GM19240 (cell line): ENCODE measurements at regions not wholly inside any gene's neighbourhood (a gene's known extent, or its start where the extent isn't known, plus 50 kb on each side); places are given as distances from the start of the nearest gene placed in this dataset.

ENCODE experiments used
- DNase-seq: peaks from one replicate; pipeline ENCODE4 v3.0.0; 2011; ENCODE audit warnings: low spot score; ENCODE audit not compliant: insufficient read length

- DNase-seq, result no peak
Measured at GRCh38 chr12:92556141-92556540, 146.6 kb upstream of the PLEKHG7 start.

GRCh38 chr12:92554158-92555073, 148.4 kb upstream of the PLEKHG7 start:
- DNase-seq, result no peak

DNA sequence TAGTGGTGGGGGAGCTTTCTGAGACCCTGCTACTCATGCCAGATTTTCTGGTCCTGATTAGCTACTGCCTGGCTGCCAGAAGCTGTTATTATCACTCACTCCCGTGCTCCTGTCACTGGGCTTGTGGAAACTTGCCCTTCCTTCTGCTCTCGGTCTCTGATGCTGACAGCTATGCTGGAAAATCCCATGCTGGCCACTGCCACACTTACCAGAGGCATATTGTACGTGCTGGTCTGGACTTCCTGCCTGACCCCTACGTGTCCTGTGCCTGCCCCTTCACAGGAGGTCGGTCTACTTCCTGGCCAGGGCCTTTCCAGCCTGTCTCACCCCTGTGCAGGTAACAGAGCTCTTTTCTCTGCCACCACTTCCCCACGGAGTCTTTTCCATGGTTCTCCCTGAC, 149.4 kb upstream of the PLEKHG7 start:
- no peak for DNase-seq

DNA sequence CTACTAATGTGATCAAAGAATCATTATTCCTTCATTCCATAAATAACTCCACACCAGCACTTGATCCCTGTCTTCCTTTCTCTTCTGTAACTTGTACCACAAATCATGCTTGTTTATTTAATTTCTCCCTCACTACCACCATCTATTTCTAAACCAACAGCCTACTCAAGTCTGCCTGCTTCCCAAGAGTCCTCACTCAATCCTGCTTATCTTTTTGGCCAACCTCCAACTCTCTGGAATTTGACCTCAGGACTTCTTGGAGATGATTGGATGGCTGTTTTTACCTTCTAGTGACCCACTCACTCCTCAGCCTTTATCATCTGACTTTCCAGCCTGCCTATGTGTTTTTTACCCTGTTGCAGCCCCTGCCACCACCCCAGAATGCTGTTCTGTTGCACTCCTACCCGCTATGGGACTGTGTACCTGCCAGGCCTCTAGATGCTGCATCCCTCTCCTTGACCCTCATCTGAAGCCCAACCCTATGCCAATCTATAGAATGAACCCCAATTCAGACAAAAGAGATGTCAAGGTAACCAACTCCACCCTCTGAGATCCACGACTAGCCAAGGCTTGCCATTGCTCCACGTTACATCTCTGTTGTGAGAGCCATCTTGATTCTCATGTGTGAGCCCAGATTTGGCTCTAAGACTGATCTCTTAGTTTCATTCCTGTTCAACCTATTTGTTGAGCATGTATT, 150.2 kb upstream of the PLEKHG7 start:
- no peak for DNase-seq

- DNase-seq, result no peak
Measured at GRCh38 chr12:92551853-92552397, 150.9 kb upstream of the PLEKHG7 start.

DNA sequence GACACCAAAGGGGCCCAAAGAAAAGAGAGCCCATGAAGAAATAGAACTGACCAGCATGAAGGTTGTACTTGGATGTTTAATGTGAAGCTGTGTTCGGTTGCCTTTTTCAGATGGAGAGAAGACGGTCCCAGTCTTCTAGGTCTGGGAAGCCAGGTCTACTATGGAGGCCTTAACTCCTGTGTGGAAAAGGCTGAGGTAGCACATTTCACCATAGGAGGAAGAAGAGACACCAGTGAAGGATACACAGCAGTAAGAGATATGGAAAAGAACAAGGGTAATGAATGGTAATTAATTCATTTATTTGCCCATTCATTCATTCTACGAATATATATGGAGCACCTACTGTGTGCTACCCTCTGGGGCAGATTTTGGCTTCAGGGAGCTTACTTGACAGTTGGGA, 151.6 kb upstream of the PLEKHG7 start:
- no peak for DNase-seq

GRCh38 chr12:92550661-92551060, 152.1 kb upstream of the PLEKHG7 start:
- no peak for DNase-seq

GRCh38 chr12:92550254-92550653, 152.5 kb upstream of the PLEKHG7 start:
- DNase-seq, result no peak

DNA sequence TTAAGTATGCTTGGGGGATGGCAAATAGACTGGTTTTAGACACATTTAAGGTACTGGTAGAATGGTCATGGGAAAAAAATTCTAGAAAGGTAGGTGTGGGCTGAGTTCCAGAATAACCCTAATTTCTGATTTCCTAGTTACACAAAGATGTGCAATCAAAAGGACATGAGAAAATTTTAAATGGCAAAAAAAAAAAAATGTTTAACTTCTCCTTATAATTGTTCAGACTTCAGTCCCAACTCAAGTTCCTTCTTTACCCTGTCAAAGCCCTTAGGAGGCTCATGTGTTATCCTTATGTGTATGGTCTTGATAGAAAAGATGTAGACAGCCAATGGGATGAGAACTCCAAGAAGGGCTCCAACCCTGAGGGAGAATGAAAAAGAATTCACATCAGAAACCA, 153.3 kb upstream of the PLEKHG7 start:
- DNase-seq, result no peak

GRCh38 chr12:92547906-92548305, 154.9 kb upstream of the PLEKHG7 start:
- no peak for DNase-seq

DNA sequence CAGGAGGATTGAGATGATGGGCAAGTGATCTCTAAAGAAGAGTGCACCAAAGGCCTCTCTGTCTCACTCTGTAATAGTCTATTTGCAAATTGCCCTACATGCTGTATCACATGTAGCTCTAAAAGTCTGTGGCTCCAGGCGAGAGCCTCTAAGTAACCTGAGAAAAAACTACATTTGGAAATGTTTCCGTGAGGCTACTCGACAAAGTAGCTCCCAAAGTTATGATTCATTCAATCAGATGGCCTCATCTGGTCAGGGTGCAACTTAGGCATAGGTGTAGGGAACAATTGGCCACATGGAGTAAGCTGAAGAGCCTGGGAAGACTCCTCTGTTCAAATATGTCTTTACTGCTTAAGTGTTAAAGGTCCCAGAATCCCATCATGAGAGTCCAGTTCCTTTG, 155.4 kb upstream of the PLEKHG7 start:
- no peak for DNase-seq

DNA sequence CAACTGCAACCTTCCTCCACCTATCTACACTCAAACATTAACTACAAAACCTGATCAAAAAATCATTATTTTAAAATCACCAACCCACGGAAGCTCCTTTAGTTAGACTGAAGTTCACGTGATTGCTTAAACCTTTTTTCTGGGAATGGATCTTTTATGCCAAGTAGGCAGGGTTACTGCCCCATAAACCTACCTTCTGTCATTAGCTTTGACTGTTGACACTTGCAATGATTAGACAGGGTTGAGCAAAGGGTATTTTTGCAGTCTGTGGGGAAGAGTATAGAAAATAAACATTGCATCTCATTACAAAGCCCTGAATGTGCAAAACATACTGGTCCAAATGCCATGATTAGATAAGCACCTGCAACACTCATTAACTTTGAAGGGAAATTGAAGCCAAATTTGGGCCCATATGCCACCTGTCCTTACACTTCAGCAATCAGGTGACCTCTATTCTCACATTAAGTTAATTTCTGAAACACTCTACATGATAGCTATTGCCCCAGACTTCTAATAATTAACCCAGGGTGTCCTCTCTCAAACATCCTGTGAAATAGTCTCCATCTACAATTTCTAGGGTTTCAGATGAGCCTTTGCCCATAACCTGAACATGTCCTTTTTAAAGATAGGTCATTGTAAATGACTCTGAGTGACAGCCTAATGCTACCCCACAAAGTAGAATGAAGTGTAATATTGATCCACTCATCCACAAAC, 156.0 kb upstream of the PLEKHG7 start:
- no peak for DNase-seq

DNA sequence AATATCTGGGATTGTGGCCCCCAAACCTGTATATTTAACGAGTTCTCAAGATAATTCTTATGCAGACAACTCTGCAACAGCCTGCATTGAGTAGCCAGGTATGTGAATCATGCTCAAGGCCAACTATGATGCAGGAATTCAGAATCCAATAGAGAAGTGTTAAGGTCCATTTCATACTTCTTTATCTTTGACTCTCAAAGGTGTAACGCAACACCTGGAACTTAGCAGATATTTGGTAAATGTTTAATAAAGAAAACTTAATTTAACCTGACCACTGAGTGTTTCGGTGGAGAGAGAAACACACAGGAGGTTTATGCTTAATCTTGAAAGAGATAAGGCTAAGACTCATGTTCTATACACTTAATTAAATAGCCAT, 156.5 kb upstream of the PLEKHG7 start:
- DNase-seq, result no peak

- DNase-seq, result no peak
Measured at GRCh38 chr12:92544322-92544721, 158.5 kb upstream of the PLEKHG7 start.

DNA sequence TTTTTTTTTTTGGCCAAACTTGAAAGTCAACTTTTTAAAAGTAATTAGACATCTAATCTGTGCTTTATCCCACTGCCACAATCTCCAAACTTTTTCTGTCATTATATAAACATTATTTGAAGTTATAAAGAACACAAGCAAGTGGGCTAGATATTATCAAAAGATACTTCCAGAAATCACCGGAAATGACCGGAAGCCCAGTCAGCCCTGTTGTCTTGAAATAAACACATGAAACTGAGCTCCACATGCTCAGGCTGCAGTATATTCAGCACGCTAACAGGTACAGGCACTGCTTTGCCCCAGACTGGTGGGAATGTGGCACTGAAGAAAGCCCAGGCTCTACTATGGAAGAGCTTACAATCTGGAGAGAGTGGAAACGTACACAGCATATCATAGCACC, 158.9 kb upstream of the PLEKHG7 start:
- DNase-seq, result no peak

- no peak for DNase-seq
Measured at GRCh38 chr12:92543359-92543758, 159.4 kb upstream of the PLEKHG7 start.

GRCh38 chr12:92541731-92542130, 161.1 kb upstream of the PLEKHG7 start:
- DNase-seq, result no peak

- DNase-seq, result no peak
Measured at GRCh38 chr12:92540782-92541423, 161.9 kb upstream of the PLEKHG7 start.

GRCh38 chr12:92539976-92540781, 162.6 kb upstream of the PLEKHG7 start:
- no peak for DNase-seq

DNA sequence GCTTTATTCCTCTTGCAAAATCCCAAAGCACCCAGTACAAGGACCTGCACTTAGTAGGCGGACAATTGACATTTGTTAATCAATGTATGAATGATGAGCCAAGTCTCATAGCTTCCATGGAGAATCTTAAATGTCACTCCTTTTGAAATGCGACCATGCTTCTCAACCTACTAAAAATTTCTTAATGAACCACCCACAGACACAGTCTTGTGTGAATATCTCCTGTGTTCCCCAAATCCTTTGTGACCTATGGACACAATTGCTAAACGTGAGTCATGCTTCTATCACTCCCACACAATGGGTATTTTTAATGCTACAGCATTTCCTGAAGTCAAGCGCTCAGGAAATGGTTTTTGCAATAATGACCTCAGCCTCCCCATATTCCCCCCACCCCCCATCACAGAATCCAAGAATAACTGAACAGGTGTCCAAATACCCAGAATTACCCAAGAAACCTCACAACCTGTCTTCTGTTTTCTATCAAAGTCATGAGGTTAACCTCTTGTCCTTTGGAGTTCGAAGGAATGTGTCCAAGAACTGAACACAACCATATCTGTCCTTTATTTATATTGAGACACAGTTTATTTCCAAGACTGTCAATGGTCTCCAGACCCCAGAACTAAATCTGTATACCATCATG, 163.6 kb upstream of the PLEKHG7 start:
- no peak for DNase-seq
